Activated CD8-positive, alpha-beta memory T cell treated with anti-CD3 and anti-CD28 coated beads, Interleukin-2, amount 50 U/mL, for 24 hours (primary cell): ENCODE measurements at regions not wholly inside any gene's neighbourhood (a gene's known extent, or its start where the extent isn't known, plus 50 kb on each side); places are given as distances from the start of the nearest gene placed in this dataset.

Source experiments
- DNase-seq: peaks from one replicate; pipeline ENCODE4 v3.0.0-alpha.2; 2020; ENCODE audit errors: extremely low read depth

DNA sequence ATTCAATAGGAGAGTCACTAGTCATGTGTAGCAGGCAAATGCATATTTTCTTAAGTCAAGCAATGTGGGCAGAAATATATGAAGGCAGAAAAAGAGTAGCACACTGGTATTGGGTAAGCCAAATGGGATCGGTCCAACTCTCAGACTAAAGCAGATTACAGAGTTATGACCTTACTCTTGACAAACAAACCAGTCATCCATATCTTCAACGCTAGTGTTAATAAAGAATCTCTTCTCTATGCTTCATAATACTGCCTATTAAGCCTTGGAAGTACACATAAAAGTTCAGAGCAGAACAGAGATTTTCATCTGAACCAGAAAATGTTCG lies 320.2 kb upstream of the JARID2 start:
- no peak for DNase-seq

DNA sequence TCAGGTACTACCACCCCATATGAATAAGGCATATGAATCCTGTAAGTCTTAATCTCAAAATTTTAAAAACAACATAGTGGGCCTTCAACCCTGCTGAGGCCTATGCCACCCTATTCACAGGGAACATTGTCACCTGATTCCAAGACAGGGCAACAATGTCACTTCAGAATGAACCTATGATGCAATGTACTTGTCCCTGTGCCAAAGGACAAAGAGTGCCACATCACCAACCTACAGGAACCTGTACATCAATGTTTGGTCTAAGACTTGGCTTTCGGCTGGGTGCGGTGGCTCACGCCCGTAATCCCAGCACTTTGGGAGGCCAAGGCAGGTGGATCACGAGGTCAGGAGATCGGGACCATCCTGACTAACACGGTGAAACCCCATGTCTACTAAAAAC lies 318.5 kb upstream of the JARID2 start:
- no peak for DNase-seq

DNA sequence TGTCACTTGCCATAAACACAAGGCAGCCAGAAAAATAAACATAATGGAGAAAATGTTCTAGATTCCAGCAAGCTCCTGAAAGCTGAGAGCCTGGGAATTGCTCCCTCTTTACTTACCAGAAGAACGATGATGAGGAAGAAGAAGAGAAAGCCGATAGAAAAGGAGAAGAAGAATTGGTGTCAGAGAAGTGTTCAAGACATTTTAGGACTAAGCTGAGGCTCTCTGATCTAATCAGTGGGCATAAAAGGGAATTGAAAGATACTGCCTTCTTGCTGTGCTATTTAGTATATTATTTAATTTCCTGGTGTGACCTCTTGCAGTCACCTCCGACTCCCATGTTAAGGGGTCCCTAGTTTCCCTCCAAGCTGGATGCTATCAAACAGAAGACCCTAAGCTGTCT lies 316.6 kb upstream of the JARID2 start:
- no peak for DNase-seq

DNA sequence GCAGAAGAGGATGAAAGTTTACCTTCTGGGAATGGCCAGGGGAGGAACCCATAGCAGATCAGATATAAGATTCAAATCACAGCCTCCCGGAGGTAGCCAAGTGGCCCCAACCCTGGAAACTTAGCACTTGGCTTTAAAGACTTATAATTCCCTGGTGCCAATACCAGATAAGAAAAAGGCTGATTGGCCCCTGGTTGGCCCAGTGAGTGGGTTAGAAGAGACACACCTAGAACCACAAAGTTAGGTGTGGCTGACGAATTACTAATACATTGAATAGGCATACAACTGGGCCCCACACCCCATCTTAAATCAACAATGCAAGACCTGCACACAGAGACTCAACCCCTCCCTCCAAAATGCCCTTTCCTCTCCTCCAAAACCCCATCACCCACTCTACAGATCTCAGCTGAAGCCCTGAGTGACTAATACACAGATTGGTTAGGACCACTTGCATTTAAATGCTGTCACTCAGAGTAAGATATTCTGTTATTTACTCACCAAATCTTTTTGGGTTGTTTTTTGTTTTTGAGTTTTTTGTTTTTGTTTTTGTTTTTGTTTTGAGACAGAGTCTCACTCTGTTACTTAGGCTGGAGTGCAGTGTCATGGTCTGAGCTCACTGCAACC lies 315.4 kb upstream of the JARID2 start:
- no peak for DNase-seq

DNA sequence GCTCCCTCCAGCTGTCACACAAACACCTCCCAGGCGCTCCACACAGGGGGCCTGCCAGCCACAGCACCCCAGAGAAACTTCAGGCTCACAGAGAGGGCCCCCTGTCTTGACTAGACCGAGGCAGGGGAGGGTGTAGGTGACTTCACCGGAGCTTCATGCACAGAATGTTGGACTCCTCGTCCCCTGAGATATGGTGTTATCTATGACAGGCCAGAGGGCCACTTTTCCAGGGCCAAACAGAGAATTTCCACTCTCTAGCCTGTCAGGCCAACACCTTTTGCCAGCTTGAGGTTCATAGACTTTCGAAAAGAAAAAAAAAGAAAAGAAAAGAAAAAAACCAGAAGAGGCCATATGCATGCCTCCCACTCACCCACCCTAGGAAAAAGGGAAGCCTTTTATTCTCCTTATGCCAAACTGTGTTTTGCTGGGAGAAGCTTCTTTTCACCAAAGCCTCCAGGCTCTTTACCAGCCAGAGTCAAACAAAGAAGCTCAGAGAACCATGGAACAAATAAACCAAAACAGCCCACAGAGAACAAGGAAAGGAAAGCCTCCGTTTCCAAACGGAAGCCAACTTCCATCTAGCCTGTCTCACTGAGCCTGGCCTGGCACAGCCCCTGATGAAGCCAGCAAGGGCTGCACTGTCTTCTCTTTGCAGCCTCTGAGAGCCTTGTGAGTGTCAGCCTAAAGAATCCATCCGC lies 313.2 kb upstream of the JARID2 start:
- DNase-seq, result no peak

GRCh38 chr6:14933183-14933544 lies 312.7 kb upstream of the JARID2 start:
- no peak for DNase-seq

DNA sequence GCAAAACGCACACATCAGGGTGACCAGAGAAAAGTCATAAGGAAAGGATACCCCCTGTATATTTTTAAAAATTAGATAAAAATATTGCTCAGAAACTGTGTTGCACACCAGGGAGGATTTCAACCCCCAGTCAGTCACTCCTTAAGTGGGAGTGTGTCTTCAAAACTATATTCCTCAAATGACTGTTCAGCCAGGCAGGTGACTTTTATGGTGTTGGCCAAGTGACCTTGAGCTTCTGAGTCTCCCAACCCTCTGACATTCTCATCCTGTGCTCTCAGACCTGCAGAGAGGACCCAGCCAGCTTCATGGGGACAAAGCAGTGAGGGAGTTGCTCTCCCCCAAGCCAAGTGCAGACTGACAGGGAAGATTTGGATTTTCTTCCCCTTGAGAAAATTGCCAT lies 311.9 kb upstream of the JARID2 start:
- DNase-seq, result no peak

GRCh38 chr6:14934844-14935243 lies 311.0 kb upstream of the JARID2 start:
- DNase-seq, result no peak

- DNase-seq, result no peak
Measured at GRCh38 chr6:14936861-14937260, 309.0 kb upstream of the JARID2 start.

DNA sequence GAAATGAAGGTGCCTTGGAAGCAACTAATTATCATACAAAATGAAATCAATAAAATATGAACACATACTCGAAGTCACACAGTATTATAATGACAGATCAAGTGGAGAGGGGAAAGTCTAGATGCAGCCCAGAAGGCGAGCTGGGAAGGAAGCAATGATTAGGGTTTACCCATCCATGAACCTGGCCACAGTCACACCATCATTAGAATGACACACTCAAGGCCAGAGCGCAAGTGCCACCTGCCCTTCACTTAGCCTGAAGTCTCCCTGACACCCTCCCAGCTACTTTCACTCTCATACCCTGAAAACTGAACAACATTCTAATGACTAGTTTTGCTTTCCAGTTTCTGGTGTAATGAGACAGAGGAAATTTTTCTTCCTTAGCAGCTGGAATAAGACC lies 302.8 kb upstream of the JARID2 start:
- no peak for DNase-seq

DNA sequence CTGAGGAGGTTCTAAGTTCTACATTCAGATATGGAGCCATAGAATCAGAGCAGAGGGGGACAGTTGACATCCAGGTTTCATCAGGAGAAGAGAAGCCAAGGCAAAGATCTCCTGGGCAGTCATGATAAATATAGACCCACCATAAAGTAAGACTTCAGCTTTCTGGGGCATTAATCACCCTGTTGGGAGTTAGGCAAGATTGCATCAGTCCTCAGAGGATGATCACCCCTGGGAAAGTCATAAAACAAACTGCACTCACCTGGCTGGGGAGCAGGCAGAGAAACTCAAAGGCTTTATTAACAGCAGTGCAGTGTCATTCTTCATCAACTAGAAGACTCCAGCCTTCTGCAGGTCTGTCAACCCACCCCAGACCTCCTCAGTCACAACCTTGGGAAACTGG lies 301.3 kb upstream of the JARID2 start:
- no peak for DNase-seq

DNA sequence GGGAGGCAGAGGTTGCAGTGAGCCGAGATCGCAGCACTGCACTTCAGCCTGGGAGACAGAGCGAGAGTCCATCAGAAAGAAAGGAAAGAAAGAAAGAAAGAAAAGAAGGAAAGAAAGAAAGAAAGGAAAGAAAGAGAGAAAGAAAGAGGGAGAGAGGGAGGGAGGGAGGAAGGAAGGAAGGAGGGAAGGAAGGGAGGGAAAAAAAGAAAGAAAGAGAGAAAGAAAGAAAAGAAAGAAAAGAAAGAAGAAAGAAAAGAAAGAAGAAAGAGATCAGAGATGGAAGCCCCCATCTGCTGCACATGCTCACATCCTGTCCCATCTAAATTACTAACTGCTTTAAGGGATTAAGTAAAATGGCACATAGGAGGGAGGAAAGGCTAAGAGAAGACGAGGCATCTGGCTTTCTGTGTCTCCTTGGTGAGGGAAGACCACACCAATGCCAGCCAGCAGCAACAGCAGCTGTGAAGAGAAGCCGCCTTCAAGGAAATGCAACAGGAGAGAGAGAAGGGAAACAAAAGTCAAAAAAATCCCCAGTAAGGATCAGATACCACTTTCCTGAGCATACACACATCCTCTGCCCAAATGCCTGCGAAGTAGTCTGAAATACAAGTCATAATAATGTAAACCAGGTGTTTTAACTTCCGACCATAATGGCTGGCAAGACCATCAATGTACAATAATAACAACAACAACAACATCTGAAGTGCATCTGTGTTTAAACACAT lies 300.2 kb upstream of the JARID2 start:
- no peak for DNase-seq

GRCh38 chr6:14946753-14947152 lies 299.1 kb upstream of the JARID2 start:
- DNase-seq, result no peak

GRCh38 chr6:14948586-14949245 lies 297.2 kb upstream of the JARID2 start:
- DNase-seq, result no peak

- DNase-seq, result no peak
Measured at GRCh38 chr6:14950103-14950969, 295.5 kb upstream of the JARID2 start.

DNA sequence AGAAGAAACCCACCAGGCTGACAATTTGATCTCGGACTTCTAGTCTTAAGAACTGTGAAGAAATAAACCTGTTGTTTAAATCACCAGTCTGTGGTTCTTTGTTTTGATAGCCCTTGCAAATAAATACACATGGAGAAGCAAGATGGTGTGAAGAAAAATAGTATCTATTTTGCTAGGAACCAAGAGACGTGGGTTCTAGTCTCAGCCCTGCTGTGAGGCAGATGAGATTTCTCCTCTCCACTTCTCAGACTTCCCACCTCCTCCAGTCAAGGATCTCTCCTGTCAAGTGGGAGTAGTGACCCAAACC lies 294.9 kb upstream of the JARID2 start:
- DNase-seq, result no peak

GRCh38 chr6:14951704-14952103 lies 294.2 kb upstream of the JARID2 start:
- no peak for DNase-seq

DNA sequence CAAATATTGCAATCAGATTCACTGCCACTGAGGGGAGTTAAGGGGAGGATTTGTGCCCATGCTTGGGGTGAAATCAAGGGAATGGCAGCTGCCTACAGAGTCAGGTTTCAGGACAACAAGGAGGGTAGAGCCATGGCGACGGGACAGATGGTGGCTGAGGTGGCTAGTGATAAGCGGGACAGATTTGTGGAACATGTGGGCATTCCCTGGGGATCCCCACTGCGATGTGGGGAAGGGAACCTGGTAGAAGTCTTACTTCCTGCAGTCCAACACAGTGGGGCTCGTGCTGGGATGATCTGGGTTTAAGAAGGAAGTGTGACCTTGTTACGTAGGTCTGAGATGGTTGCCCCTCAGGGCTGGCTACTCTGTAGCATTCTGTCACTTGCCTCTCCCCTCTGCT lies 292.0 kb upstream of the JARID2 start:
- DNase-seq, result no peak

DNA sequence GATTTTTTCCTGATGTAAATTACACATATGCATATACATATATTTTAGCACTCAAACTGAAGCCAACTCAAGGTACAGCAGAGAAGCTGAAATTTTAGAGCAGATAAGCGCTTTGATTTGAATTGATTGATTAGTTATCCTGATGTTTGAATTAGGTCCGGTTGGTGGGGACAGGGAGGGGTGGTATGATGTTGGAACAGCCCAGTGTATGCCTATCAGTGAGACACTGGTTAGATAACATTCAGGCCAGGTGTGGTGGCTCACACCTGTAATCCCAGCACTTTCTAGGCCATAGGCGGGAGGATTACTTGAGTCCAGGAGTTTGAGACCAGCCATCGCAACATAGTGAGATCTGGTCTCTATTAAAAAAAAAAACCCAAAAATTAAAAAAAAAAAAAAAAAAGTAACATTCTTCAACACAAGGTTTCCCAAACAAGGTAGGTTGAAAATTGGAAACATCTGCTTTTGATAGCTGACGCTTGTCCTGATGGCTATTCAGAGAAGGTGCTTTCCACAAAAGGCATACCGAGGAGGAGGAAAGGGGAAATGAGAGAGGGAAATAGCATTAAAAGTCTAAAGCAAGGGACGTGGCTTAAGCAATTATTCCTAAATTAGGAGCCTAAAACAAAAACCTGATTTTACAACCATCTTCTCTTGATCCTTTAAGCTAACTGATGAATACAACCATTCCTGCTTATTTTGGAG lies 288.4 kb upstream of the JARID2 start:
- no peak for DNase-seq

- no peak for DNase-seq
Measured at GRCh38 chr6:14959324-14959885, 286.5 kb upstream of the JARID2 start.
